Loucy (cell line): ENCODE measurements at regions not wholly inside any gene's neighbourhood (a gene's known extent, or its start where the extent isn't known, plus 50 kb on each side); places are given as distances from the start of the nearest gene placed in this dataset.

Experiments
- CTCF ChIP-seq: fragments of 200-600 bp; sonication (generic); conservative IDR thresholded peaks from 2 replicates; pipeline ENCODE4 v1.5.1; 2014; ENCODE audit warnings: mild to moderate bottlenecking, antibody characterized with exemption, low read length
- EZH2phosphoT487 ChIP-seq: fragments of 200-600 bp; IDR thresholded peaks from 2 replicates; pipeline ENCODE4 v1.6.1; 2018; ENCODE audit warnings: antibody characterized with exemption, mild to moderate bottlenecking, moderate library complexity, borderline replicate concordance

DNA sequence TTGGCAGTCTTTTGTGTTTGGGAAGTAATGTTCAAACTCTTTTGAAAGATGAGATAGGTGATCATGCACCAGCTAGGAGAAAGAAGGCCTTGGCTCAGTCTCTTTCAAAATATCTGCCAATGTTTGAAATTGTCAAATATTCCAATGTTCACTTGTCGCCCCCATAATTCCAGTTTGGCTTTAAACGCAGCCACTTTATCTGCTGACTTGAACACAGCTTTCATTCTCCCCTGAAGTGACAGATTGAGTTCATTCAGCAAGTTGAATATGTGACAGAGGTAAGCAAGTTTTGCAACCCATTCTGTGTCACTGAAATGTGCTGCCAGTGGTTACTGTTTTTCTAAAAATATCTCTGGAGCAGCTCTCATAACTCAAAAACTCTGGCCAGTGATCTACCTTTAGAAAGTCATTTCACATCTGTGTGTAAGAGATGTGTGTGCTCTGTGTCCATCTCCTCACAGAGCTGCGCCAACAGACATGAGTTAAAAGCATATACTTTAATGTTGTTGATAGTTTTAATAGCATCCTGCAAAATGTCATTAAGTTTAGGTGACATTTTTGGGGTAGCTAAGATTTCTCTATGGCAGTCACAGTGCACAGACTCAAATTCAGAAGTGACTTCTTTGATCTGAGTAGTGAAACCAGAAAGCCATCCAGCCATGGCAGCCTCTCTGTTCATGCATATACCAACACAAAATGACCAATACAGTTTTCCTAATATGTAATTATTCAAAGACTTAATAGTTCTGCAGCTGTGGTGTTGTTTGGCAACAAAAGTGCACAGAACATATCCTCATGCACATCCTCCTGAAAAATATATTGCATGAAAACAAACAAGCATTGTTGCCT, 614.3 kb upstream of the MIS18BP1 start:
- TF ChIP-seq CTCF (no peak), EZH2phosphoT487 (no peak)
